OCI-M2 (cell line): ENCODE measurements at regions not wholly inside any gene's neighbourhood (a gene's known extent, or its start where the extent isn't known, plus 50 kb on each side); places are given as distances from the start of the nearest gene placed in this dataset.
A peak's percentile ranks its signal among the peaks of the same experiment; 100 is the strongest.
"Not testable (repeated sequence)": the region's sequence is repeated elsewhere in the genome, so short reads cannot be mapped to it uniquely, and the experiment has no call there.

Source experiments
- DNase-seq: peaks from one replicate; lab custom pipeline; 2025; ENCODE audit not compliant: unreplicated experiment; lab: John Stamatoyannopoulos, UW

GRCh38 chr1:223992456-223993246 lies 121.3 kb upstream of the FBXO28 start:
- DNase-seq = peak; percentile 85

GRCh38 chr1:223991297-223991857 lies 122.5 kb upstream of the FBXO28 start:
- DNase-seq = not testable (repeated sequence)

- not testable (repeated sequence) for DNase-seq
Measured at GRCh38 chr1:223961985-223962384, 116.2 kb upstream of the TP53BP2 start.

GRCh38 chr1:223952801-223953200 lies 107.1 kb upstream of the TP53BP2 start:
- not testable (repeated sequence) for DNase-seq

- not testable (repeated sequence) for DNase-seq
Measured at GRCh38 chr1:223951551-223951950, 105.8 kb upstream of the TP53BP2 start.

GRCh38 chr1:223949944-223950343 lies 104.2 kb upstream of the TP53BP2 start:
- DNase-seq = not testable (repeated sequence)

- DNase-seq = not testable (repeated sequence)
Measured at GRCh38 chr1:223948041-223948440, 102.3 kb upstream of the TP53BP2 start.

GRCh38 chr1:223936592-223936991 lies 90.8 kb upstream of the TP53BP2 start:
- DNase-seq = not testable (repeated sequence)

- DNase-seq = not testable (repeated sequence)
Measured at GRCh38 chr1:223931476-223931875, 85.7 kb upstream of the TP53BP2 start.

GRCh38 chr1:223920805-223921204 lies 75.1 kb upstream of the TP53BP2 start:
- not testable (repeated sequence) for DNase-seq

- DNase-seq = not testable (repeated sequence)
Measured at GRCh38 chr1:223915476-223915875, 69.7 kb upstream of the TP53BP2 start.

GRCh38 chr1:223913715-223914114 lies 68.0 kb upstream of the TP53BP2 start:
- DNase-seq = not testable (repeated sequence)

- not testable (repeated sequence) for DNase-seq
Measured at GRCh38 chr1:223907943-223908587, 62.3 kb upstream of the TP53BP2 start.

GRCh38 chr1:223903221-223903620 lies 57.5 kb upstream of the TP53BP2 start:
- not testable (repeated sequence) for DNase-seq

- not testable (repeated sequence) for DNase-seq
Measured at GRCh38 chr1:223899775-223900174, 54.0 kb upstream of the TP53BP2 start.

- not testable (repeated sequence) for DNase-seq
Measured at GRCh38 chr1:223897097-223897496, 51.4 kb upstream of the TP53BP2 start.

GRCh38 chr1:223895950-223896349 lies 50.2 kb upstream of the TP53BP2 start:
- not testable (repeated sequence) for DNase-seq
